ENCODE measurements at regions not wholly inside any gene's neighbourhood (a gene's known extent, or its start where the extent isn't known, plus 50 kb on each side); places are given as distances from the start of the nearest gene placed in this dataset.
"Not testable (repeated sequence)": the region's sequence is repeated elsewhere in the genome, so short reads cannot be mapped to it uniquely, and the experiment has no call there.

DNA sequence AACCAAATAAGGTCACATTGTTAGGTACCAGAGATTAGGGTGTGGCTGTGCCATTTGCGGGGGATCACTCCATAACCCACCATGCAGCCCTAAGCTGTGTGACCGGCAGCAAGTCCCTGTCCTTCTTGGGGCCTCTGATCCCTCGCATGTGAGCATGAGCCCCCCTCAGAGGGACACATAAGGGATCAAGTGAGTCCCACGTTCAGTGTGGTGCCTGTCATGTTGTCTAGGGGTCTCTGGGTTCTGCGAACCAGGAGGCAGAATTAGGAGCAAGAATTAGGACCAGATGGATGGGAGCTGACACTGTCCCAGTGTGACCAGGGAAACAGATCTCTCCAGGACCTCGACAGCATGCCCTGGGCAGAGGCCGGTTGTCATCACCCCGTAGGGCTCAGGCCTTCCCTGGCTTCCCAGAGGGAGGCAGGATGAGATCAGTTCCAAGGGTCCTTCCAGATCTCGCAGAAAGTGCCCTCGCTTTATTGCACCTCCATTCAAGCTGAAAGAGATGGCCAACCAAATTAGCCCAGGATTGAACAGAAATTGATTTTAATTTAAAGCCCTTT is 113.2 kb upstream of the OTOS start:
- no peak overlapping the region for H3K27ac Mint-ChIP-seq
- no peak for ATAC-seq
- no peaks in the 10 kb centered on the region for H3K9me3 Mint-ChIP-seq
- H3K36me3 Mint-ChIP-seq = no peaks in the 10 kb centered on the region
- no peak for DNase-seq (ENCODE audit: low spot score in 2 of 2)

DNA sequence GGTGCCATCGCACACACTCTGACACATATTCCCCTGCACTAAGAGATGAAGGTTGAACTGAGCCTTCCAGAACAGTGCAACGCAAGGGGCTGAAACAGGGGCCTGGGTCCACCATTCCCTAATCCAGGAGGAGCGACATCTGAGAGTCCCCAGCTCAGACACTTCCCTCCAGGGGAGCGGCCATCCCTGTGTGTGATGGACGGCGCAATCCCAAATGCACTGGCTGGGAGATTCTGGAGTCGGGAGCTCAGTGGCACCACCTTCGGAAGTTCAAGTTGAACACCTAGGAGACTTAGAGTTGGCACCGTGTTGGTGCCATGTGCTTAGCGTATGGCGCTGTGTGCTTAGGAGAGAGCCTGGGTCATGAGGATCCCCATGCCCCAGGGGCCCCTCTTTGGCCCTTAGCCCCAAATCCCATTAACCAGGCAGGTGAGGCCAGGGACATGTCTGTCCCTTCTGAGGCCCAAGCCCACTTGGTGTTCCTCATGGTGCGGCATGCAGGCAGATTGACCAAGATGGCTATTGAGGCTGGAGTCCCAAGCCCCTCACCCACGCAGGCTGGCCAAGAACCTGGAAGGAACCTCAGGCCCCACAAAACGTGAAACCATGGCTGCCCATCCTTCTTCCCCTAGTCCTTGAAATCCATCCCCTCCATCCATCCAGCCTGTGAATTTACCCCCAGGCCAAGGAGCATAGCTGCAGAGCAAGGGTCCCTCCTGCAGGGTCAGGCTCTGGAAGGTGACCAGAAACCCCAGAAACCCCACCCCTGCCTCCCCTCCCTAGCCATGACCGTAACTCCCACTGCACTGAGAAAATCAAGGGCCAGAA is 114.1 kb upstream of the OTOS start:
- ATAC-seq = no peak
- peak in 1 of 2 donors; percentile 26 for DNase-seq (ENCODE audit: low spot score in 2 of 2)

DNA sequence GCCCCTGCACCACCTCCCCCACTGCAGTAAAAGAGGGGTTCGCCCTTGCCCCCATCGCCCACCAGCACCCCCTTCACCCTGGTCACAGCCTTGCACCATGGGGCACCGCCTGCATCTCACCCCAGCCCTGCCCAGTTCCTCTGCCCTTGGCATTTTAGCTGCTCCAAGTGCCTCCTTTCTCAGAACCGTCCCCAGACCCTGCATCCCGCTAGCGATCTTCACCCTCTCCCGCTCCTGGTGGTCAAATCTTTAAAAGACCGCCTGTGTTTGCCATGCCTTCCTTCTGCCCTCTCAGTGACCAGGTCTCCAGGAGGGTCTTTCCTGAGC is 114.7 kb upstream of the OTOS start:
- Mint-ChIP-seq H3K9me3 (no peaks in the 10 kb centered on the region), H3K27ac (no peak overlapping the region), H3K36me3 (no peaks in the 10 kb centered on the region)
- ATAC-seq (no peak), DNase-seq (ENCODE audit: low spot score in 2 of 2) (peak in 1 of 2 donors; percentile 43)

More for the DNA sequence above, 114.1 kb upstream of the OTOS start:
- H3K36me3 Mint-ChIP-seq = no peaks in the 10 kb centered on the region
- H3K9me3 Mint-ChIP-seq = no peaks in the 10 kb centered on the region
- no peak overlapping the region for H3K27ac Mint-ChIP-seq

DNA sequence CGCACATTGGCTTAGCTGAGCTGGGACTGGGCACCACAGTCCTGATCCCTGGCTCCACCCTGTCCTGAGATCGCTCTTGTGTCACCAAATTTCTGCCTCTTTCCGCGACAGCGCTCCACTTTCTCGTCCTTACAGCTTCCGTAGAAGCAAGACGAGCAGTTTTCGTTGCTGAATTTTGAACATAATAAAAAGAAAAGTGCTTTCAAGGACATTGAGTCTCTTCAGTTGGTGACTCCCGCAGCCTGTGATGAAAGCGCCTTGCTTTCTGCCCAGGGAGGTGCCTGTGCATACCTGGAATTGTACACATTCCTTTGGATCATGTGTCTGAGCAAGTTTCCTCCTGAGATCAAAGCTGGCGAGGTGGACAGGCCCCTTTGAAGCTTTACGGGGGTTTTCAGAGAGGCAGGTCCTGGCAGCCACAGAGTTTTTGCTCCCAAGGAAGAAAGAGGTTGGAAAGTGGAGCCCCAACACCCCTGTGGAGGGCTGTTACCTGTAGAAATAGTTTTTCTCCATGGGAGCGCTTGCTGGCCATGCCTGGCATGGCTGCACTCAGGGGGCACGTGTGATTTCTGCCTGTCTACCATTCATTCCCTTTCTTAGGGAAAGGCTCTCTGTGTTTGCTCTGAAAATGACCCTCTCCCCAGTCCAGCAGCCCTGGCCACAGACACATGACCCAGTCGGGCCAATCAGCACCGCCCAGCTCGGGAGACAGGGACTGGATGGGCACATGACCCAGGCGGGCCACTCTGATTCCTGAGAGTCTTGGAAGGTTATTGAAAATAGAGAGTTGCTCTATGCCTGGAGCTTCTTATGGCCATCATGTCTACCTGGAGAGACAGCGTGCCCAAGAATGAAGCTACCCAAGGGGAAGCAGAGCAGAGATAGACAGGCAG is 115.6 kb upstream of the OTOS start:
- Mint-ChIP-seq H3K36me3 (no peaks in the 10 kb centered on the region), H3K9me3 (no peaks in the 10 kb centered on the region), H3K27ac (no peak overlapping the region)
- DNase-seq (ENCODE audit: low spot score in 2 of 2) = no peak
- no peak for ATAC-seq

DNA sequence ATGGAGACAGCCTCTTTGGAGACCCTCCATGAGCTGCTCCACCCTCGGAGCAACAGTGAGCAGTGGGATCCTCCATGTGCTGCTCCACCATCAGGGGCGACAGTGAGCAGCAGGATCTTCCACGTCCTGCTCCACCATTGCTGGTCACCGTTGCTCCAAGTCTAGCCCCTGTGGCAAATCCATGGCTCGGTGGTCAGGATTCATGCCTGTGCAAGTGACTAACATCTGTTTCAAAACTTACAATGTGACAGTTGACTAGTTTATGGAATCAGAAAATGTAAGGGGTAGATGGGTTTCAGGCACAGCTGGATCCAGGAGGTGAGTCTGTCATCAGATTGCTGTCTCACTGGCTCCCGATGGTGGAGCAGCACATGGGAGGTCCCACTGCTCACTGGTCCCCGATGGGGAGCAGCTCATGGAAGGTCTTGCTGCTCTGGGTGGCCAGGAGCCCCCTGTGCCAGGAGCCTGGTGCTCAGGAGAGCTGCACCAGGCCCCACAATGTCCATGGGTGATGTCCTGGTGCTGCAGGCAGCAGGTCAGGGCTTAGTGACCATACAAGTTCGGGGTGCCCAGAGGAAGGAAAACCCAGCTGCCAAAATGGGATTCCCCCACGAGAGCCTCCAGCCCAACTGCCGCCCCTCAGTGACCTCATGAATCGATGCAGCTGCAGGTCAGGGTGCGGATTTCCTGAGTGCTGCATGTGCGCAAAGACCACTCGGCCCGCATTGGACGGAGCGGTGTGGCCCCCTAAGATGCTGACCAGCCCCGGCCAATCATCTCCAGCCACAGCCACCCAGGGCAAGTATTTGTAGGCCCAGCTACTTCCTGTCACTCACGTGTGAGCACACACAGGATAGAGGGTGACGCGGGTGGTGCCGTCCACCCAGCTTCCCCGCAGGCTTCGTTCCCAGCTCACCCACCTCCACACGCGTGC is 116.5 kb upstream of the OTOS start:
- Mint-ChIP-seq H3K36me3 (peaks cover under 1 to 3% of the 10 kb centered on the region in 2 donors), H3K27ac (no peak overlapping the region)
- no peak for DNase-seq (ENCODE audit: low spot score in 2 of 2)

DNA sequence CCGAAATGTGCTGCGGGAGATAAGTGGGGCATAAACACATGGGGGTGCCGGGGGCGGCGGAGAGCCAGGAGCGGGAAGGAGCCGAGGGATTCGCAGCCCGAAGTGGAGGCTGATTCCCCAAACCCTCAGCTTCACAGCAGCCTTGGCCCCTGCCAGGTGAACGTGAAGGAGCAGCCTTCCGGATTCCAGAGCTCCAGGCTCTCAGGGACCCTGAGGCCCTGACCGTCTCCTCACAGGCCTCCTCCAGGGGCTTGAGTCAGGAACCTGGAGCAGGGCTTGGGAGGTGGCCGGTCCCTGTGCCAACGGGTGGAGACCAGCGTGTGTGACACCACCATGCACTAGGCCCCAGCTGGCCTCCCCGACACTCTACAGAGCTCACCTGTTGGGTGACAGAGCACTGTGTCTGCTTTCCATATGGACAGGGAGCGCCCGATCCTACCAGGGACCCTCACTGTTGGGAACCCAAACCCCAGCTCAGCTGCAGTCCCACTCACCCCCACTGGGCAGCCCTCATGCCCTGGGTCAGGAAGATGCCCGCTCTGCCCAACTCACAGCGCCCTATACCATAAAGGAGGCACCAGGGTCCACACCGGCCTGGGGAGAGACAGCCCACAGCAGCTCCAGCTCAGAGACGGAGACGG is 117.6 kb upstream of the OTOS start:
- Mint-ChIP-seq H3K27ac (no peak overlapping the region), H3K36me3 (peaks cover 5 to 12% of the 10 kb centered on the region in 2 donors)
- peak in 1 of 2 donors; percentile 42 for DNase-seq (ENCODE audit: low spot score in 2 of 2)

More for the DNA sequence above, 116.5 kb upstream of the OTOS start:
- H3K9me3 Mint-ChIP-seq = peaks cover 6 to 8% of the 10 kb centered on the region in 2 donors
- ATAC-seq = no peak

DNA sequence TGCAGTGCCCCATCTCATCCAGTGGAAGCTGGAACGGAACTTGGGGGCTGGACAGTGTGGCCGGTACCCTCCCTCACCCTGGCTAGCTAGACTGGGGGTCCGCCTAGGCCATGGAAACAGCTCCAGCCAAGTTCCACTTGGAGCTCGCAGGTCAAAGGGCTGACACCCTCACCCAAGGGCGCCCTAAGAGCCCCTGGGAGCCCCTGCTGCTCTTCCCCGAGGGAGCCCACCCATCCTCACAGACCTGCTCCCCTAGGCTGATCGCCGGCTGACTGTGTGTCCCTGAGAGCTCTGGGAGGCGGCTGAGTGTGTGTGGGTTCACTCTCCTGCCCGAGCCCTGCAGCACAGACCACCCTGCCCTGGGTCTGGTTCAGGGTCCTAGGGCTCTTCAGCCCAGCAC is 118.2 kb upstream of the OTOS start:
- Mint-ChIP-seq H3K9me3 (peaks cover 13 to 15% of the 10 kb centered on the region in 2 donors), H3K36me3 (peaks cover 6 to 18% of the 10 kb centered on the region in 2 donors), H3K27ac (no peak overlapping the region)
- DNase-seq (ENCODE audit: low spot score in 2 of 2) (no peak), ATAC-seq (no peak)

More for the DNA sequence above, 117.6 kb upstream of the OTOS start:
- peaks cover 11 to 13% of the 10 kb centered on the region in 2 donors for H3K9me3 Mint-ChIP-seq
- ATAC-seq = no peak

DNA sequence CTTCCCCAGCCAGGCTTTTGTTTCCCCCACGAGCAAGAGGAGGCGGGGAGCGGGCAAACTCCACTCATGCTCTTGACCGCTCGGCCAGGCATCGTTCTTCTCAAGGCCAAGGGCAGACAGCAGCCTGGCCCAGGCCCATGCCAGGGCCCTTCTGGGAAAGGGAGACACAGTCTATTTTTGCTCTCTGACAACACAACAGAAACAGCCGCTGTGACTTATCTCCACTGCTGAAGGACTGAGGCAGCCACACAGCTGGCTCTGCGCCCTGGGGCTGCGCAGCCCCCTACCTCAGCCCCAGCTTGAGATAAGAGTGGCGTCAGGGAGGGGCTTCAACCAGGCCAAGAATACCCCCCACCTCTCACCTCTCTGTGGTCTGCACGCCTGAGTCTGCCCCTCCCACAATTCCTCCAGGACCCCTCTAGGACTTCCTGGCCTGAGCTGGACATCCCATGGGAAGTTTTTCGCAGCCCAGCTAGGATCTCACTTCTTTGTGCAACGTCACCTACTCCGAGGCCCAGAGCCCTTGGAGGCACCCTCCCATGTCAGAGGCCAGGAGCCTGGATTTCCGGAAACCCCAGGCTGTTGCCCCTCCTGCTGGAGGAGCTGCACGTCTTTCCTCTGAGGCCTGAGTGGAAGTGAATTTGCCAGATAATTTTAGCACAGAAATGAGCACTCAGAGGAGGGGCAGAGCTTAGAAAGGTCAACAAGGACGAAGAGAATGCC is 118.9 kb upstream of the OTOS start:
- no peak for DNase-seq (ENCODE audit: low spot score in 2 of 2)
- H3K36me3 Mint-ChIP-seq = peaks cover 9 to 21% of the 10 kb centered on the region in 2 donors
- no peak overlapping the region for H3K27ac Mint-ChIP-seq
- no peak for ATAC-seq
- H3K9me3 Mint-ChIP-seq = peaks cover 16 to 18% of the 10 kb centered on the region in 2 donors

DNA sequence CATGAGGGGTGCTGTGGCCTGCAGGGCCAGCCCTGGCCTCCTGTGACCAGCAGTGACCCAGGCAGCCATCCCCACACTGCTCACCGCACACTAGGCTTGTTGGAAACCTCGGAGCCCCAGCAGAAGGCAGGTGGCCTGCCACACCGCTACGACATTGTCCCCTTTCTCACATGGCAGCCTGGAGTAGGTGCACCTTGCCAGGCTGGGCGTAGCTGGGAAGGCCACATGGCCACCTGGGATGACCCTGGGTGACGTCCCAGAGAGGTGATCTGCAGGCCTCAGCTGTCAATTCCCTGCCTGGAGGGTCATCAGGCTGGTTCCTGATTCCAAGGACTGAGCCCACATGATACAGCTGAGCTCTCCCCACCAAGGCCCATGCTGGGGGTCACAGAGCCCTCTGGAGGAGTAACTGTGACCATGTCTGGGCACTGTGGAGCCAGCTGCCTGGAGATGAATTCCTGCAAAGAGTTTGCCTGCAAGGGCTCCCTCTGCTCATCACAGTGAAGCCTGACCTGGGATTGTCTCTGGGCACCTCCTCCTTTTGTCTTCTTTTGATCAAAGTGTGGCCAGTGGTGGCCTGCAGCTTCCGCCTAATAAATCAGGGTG is 119.6 kb upstream of the OTOS start:
- H3K27ac Mint-ChIP-seq = no peak overlapping the region
- peaks cover 9 to 21% of the 10 kb centered on the region in 2 donors for H3K36me3 Mint-ChIP-seq
- ATAC-seq (no peak), DNase-seq (ENCODE audit: low spot score in 2 of 2) (no peak)
- H3K9me3 Mint-ChIP-seq = peaks cover 16 to 18% of the 10 kb centered on the region in 2 donors

DNA sequence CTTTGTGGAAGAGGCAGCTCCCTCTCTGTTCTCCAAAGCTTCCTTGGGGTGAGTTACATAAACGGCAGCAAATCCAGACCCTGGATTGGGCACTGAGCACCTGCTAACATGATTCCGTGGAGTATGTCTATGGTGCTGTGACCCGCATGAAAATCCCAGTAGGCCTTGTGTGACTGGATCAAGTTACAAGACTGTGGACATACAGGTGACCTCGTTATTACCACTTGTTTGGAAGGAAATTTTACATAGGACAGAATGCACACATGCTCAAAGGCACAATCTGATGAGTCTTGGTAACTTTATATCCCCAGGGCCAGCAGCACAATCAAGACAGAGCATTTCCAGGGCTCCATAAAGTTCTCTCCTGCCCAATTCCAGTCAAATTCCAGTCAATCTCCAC is 120.2 kb upstream of the OTOS start:
- peaks cover 9 to 21% of the 10 kb centered on the region in 2 donors for H3K36me3 Mint-ChIP-seq
- no peak for DNase-seq (ENCODE audit: low spot score in 2 of 2)
- H3K9me3 Mint-ChIP-seq = peaks cover 16 to 18% of the 10 kb centered on the region in 2 donors
- H3K27ac Mint-ChIP-seq = no peak overlapping the region
- no peak for ATAC-seq

DNA sequence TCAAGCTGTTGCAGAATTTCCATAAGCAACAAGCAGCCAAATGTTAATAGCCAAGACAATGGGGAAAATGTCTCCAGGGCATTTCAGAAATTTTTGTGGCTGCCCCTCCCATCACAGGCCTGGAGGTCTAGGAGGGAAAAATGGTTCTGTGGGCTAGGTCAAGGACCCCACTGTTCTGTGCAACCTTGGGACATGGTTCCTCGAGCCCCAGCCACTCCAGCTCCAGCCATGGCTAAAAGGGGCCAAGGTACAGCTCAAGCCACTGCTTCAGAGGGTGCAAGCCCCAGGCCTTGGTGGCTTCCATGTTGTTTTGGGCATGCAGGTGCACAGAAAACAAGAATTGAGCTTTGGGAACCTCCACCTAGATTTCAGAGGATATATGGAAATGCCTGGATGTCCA is 122.1 kb upstream of the OTOS start:
- Mint-ChIP-seq H3K9me3 (peaks cover 16 to 23% of the 10 kb centered on the region in 2 donors), H3K36me3 (peaks cover 9 to 21% of the 10 kb centered on the region in 2 donors)
- ATAC-seq; H3K27ac Mint-ChIP-seq; DNase-seq (ENCODE audit: low spot score in 2 of 2): not testable (repeated sequence)

DNA sequence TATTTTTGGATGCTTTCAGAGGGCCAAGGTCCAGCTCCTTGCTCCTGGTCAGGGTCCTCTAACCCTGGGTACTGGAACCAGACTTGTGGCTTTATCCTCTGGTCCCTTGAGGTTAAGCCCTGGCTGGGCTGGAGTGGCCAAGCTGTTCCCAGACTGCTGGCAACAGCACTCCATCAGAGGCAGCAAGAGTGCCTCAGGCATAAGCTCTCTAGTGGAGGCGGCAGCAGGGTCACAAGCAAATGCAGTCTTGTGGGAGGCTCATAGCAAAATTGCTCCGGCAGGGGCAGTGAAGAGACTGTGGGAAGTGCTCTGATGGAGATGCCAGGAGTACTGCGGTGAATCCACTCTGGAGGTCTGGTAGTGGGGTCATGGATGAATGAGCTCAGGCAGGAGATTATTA is 128.9 kb upstream of the OTOS start:
- Mint-ChIP-seq H3K9me3 (peaks cover 11 to 18% of the 10 kb centered on the region in 2 donors), H3K27ac (no peak overlapping the region), H3K36me3 (peaks cover 14 to 17% of the 10 kb centered on the region in 2 donors)
- DNase-seq (ENCODE audit: low spot score in 2 of 2) = no peak
- no peak for ATAC-seq

DNA sequence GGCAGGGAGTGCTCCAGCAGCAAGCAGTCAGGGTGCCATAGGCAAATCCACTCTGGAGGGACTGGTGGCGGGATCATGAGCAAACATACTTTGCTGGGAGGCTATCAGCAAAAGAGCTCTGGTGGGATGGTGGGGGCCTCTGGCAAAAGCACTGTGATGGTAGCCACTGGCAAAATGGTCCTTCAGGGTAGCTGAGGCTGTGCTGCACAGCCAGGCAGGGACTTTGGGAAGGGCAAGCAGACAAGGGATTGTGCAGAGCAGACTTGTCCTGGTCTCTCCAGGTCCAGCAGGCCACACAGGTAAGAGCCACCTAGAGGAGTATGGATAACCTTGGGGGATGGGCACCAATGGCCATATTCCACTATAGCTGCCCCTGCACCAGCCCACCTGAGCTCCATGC is 129.4 kb upstream of the OTOS start:
- Mint-ChIP-seq H3K9me3 (peaks cover 11 to 18% of the 10 kb centered on the region in 2 donors), H3K36me3 (peaks cover 14 to 17% of the 10 kb centered on the region in 2 donors), H3K27ac (no peak overlapping the region)
- no peak for ATAC-seq
- peak in 1 of 2 donors; percentile 31 for DNase-seq (ENCODE audit: low spot score in 2 of 2)

DNA sequence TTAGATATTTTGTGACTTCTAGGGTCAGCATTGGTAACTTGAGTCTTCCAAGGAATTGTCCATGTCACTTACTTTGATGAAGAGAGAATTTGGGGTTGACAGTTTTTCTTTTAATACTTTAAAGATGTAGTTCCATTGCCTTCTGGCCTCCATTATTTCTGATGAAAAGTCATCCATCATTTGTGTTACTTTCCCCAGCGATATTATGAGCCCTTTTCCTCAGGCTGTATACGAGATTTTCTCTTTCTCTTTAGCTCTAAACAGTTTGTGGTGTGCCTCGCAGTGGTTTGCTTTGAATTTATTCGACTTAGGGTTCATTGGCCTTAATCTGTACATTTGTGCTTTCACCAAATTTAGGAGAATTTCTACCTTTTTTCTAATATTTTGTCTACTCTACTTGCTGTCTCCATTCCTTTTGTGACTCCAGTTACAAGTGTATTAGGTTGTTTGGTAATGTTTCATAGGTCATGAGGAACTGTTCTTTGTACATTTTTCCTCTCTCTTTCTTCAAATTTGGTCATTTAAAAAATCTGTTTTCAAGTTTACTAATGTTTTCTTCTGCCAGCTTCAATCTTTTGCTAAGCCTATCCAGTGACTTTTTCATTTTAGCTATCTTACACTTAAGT is 131.4 kb upstream of the OTOS start:
- ATAC-seq = no peak
- Mint-ChIP-seq H3K27ac (no peak overlapping the region), H3K36me3 (peaks cover 14 to 17% of the 10 kb centered on the region in 2 donors), H3K9me3 (peaks cover 11 to 18% of the 10 kb centered on the region in 2 donors)
- DNase-seq (ENCODE audit: low spot score in 2 of 2) = no peak

Measured in activated naive CD4-positive, alpha-beta T cell treated with anti-CD3 and anti-CD28 coated beads, Interleukin-2, amount 50 U/mL, for 72 hours (primary cell).